Neural cell (in vitro differentiated cells): ENCODE measurements at regions not wholly inside any gene's neighbourhood (a gene's known extent, or its start where the extent isn't known, plus 50 kb on each side); places are given as distances from the start of the nearest gene placed in this dataset.

Source experiments
- H2AFZ ChIP-seq: fragments of 200-600, 300-800 bp; sonication (generic), shearing (Covaris generic); 2 replicates; pipeline ENCODE4 v1.6.0; 2014; ENCODE audit warnings: low read depth, mild to moderate bottlenecking, antibody characterized with exemption, low read length, moderate library complexity
- H3F3A ChIP-seq: fragments of 200-600 bp; shearing (Covaris generic); 2 replicates; pipeline ENCODE4 v1.6.1; 2016; ENCODE audit warnings: mild to moderate bottlenecking, moderate library complexity, mixed read lengths, antibody characterized with exemption, low read length; ENCODE audit not compliant: insufficient read depth, poor library complexity, severe bottlenecking
- H3K27ac ChIP-seq: fragments of 200-600, 300-800 bp; sonication (generic), shearing (Covaris generic); 2 replicates; pipeline ENCODE4 v1.5.1; 2014; ENCODE audit warnings: mild to moderate bottlenecking, low read length, moderate library complexity
- H3K27me3 ChIP-seq: fragments of 300-800, 200-600 bp; sonication (generic), shearing (Covaris generic); 2 replicates; pipeline ENCODE4 v1.6.0; 2014; ENCODE audit warnings: mild to moderate bottlenecking, low read depth, low read length, moderate library complexity; ENCODE audit not compliant: insufficient read depth
- H3K36me3 ChIP-seq: fragments of 300-800, 200-600 bp; sonication (generic), shearing (Covaris generic); 2 replicates; pipeline ENCODE4 v1.5.1; 2014; ENCODE audit warnings: mild to moderate bottlenecking, antibody characterized with exemption, low read length, moderate library complexity; ENCODE audit not compliant: insufficient read depth
- H3K4me2 ChIP-seq: fragments of 300-800, 200-600 bp; sonication (generic), shearing (Covaris generic); 2 replicates; pipeline ENCODE4 v1.6.0; 2014; ENCODE audit warnings: mild to moderate bottlenecking, low read length
- H3K4me3 ChIP-seq: fragments of 300-800, 200-600 bp; sonication (generic), shearing (Covaris generic); 2 replicates; pipeline ENCODE4 v1.5.1; 2014; ENCODE audit warnings: mild to moderate bottlenecking, low read length, moderate library complexity
- H3K79me2 ChIP-seq: fragments of 200-600 bp; shearing (Covaris generic); replicated peaks from 2 replicates; pipeline ENCODE4 v1.6.0; 2014; ENCODE audit warnings: mild to moderate bottlenecking, low read length, moderate library complexity; ENCODE audit not compliant: insufficient read depth
- H3K9ac ChIP-seq: fragments of 300-800, 200-600 bp; sonication (generic), shearing (Covaris generic); 2 replicates; pipeline ENCODE4 v1.6.1; 2016; ENCODE audit warnings: mild to moderate bottlenecking, low read length, mixed read lengths
- H3K9me2 ChIP-seq: fragments of 200-600 bp; shearing (Covaris generic); 2 replicates; pipeline ENCODE4 v1.6.1; 2016; ENCODE audit warnings: mild to moderate bottlenecking, low read length, mixed read lengths; ENCODE audit not compliant: insufficient read depth
- H3K9me3 ChIP-seq: fragments of 200-600, 300-800 bp; sonication (generic), shearing (Covaris generic); 2 replicates; pipeline ENCODE4 v1.6.1; 2016; ENCODE audit warnings: mild to moderate bottlenecking, mixed run types, low read length, moderate library complexity, mixed read lengths
- H4K20me1 ChIP-seq: fragments of 200-600 bp; shearing (Covaris generic); 2 replicates; pipeline ENCODE4 v1.6.1; 2016; ENCODE audit warnings: mild to moderate bottlenecking, mixed run types; ENCODE audit not compliant: insufficient read depth
- EP300 ChIP-seq: fragments of 450-650 bp; conservative IDR thresholded peaks from 2 replicates; pipeline ENCODE4 v1.6.1; 2014; ENCODE audit warnings: antibody characterized with exemption, mild to moderate bottlenecking, moderate library complexity; ENCODE audit not compliant: poor library complexity, severe bottlenecking
- EZH2 ChIP-seq: fragments of 200-600, 300-800 bp; shearing (Covaris generic), sonication (generic); IDR thresholded peaks from 2 replicates; pipeline ENCODE4 v1.6.1; 2014; ENCODE audit warnings: antibody characterized with exemption, low read length, borderline replicate concordance, mild to moderate bottlenecking; ENCODE audit not compliant: insufficient read depth, poor library complexity, severe bottlenecking
- POLR2AphosphoS5 ChIP-seq: IDR thresholded peaks from 2 replicates; pipeline ENCODE4 v1.6.1; 2012
- RAD21 ChIP-seq: fragments of 450-650 bp; conservative IDR thresholded peaks from 2 replicates; pipeline ENCODE4 v1.6.1; 2014; ENCODE audit warnings: antibody characterized with exemption, mild to moderate bottlenecking, moderate library complexity
- SMC3 ChIP-seq: fragments of 450-650 bp; conservative IDR thresholded peaks from 2 replicates; pipeline ENCODE4 v1.6.1; 2014; ENCODE audit warnings: antibody characterized with exemption, mild to moderate bottlenecking, moderate library complexity; ENCODE audit not compliant: poor library complexity
- TAF1 ChIP-seq: IDR thresholded peaks from 2 replicates; pipeline ENCODE4 v1.6.1; 2012; ENCODE audit warnings: low read depth
- TF ChIP-seq, protein P1 (sequence below): fragments of 450-650 bp; IDR thresholded peaks from 2 replicates; pipeline ENCODE4 v1.5.1; 2014; ENCODE audit warnings: antibody characterized with exemption, mild to moderate bottlenecking, moderate library complexity; ENCODE audit not compliant: poor library complexity, severe bottlenecking
- TF ChIP-seq, protein P2 (sequence below): IDR thresholded peaks from 2 replicates; pipeline ENCODE4 v1.6.1; 2012; ENCODE audit warnings: borderline replicate concordance

DNA sequence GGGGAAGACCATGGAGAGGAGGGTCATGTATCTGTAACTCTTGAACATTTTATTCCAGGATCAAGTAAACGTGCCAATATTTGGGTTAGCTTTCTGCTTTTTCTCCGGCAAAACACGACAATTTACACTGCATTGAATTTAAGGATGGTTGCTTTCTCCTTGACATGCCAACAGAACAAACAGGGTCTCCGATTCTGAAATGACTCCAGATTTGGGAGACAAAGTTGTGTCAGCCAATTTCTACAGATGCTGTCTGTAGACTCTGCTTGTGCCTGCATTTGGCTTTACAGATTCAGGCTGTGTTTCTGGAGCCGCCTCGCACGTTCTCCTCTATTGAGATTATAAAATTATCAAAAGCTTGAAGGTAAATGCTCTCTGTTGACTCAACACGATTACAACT is 207.0 kb downstream of the ASMT start:
- Histone ChIP-seq H3K36me3 (no peaks in the 10 kb centered on the region), H3K9ac (no peak overlapping the region), H3K27me3 (no peaks in the 10 kb centered on the region), H4K20me1 (no peaks in the 10 kb centered on the region), H3K9me3 (no peaks in the 10 kb centered on the region), H3K4me3 (no peak overlapping the region), H3K9me2 (no peaks in the 10 kb centered on the region), H3K4me2 (no peak overlapping the region), H2AFZ (no peak overlapping the region), H3K27ac (no peak overlapping the region), H3F3A (no peaks in the 10 kb centered on the region), H3K79me2 (no peaks in the 10 kb centered on the region)
- TF ChIP-seq EZH2 (no peak), TAF1 (no peak), RAD21 (no peak), SMC3 (no peak), POLR2AphosphoS5 (no peak)
- TF ChIP-seq, protein P1, sequence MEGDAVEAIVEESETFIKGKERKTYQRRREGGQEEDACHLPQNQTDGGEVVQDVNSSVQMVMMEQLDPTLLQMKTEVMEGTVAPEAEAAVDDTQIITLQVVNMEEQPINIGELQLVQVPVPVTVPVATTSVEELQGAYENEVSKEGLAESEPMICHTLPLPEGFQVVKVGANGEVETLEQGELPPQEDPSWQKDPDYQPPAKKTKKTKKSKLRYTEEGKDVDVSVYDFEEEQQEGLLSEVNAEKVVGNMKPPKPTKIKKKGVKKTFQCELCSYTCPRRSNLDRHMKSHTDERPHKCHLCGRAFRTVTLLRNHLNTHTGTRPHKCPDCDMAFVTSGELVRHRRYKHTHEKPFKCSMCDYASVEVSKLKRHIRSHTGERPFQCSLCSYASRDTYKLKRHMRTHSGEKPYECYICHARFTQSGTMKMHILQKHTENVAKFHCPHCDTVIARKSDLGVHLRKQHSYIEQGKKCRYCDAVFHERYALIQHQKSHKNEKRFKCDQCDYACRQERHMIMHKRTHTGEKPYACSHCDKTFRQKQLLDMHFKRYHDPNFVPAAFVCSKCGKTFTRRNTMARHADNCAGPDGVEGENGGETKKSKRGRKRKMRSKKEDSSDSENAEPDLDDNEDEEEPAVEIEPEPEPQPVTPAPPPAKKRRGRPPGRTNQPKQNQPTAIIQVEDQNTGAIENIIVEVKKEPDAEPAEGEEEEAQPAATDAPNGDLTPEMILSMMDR, result no peak
- TF ChIP-seq, protein P2, sequence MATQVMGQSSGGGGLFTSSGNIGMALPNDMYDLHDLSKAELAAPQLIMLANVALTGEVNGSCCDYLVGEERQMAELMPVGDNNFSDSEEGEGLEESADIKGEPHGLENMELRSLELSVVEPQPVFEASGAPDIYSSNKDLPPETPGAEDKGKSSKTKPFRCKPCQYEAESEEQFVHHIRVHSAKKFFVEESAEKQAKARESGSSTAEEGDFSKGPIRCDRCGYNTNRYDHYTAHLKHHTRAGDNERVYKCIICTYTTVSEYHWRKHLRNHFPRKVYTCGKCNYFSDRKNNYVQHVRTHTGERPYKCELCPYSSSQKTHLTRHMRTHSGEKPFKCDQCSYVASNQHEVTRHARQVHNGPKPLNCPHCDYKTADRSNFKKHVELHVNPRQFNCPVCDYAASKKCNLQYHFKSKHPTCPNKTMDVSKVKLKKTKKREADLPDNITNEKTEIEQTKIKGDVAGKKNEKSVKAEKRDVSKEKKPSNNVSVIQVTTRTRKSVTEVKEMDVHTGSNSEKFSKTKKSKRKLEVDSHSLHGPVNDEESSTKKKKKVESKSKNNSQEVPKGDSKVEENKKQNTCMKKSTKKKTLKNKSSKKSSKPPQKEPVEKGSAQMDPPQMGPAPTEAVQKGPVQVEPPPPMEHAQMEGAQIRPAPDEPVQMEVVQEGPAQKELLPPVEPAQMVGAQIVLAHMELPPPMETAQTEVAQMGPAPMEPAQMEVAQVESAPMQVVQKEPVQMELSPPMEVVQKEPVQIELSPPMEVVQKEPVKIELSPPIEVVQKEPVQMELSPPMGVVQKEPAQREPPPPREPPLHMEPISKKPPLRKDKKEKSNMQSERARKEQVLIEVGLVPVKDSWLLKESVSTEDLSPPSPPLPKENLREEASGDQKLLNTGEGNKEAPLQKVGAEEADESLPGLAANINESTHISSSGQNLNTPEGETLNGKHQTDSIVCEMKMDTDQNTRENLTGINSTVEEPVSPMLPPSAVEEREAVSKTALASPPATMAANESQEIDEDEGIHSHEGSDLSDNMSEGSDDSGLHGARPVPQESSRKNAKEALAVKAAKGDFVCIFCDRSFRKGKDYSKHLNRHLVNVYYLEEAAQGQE, result no peak

DNA sequence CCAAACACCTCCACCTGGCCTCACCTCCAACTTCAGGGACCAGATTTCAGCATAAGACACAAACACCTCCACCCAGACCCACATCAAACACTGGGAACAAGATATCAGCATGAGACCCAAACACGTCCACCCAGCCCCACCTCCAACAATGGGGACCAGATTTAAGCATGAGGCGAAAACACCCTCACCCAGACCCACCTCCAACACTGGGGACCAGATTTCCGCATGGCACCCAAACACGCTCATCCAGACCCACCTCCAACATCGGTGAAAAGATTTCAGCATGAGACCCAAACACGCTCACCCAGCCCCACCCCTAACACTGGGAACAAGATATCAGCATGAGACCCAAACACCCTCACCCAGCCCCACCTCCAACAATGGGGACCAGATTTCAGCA is 210.0 kb downstream of the ASMT start:
- Histone ChIP-seq H3K9me3 (no peaks in the 10 kb centered on the region), H3K4me2 (no peak overlapping the region), H3K27me3 (no peaks in the 10 kb centered on the region), H3K79me2 (no peaks in the 10 kb centered on the region), H3K9ac (no peak overlapping the region), H2AFZ (no peak overlapping the region), H4K20me1 (no peaks in the 10 kb centered on the region), H3K4me3 (no peak overlapping the region), H3K27ac (no peak overlapping the region), H3K36me3 (no peaks in the 10 kb centered on the region), H3K9me2 (no peaks in the 10 kb centered on the region), H3F3A (no peaks in the 10 kb centered on the region)
- no peak for TF ChIP-seq RAD21
- TF ChIP-seq EZH2, result no peak
- TF ChIP-seq, protein P2, result no peak
- no peak for TF ChIP-seq TAF1
- no peak for TF ChIP-seq SMC3
- TF ChIP-seq POLR2AphosphoS5, result no peak
- no peak for TF ChIP-seq EP300
- TF ChIP-seq, protein P1, result no peak
